Sigmoid colon (tissue), 6 donors: ENCODE measurements at regions not wholly inside any gene's neighbourhood (a gene's known extent, or its start where the extent isn't known, plus 50 kb on each side); places are given as distances from the start of the nearest gene placed in this dataset.
A peak's percentile ranks its signal among the peaks of the same experiment; 100 is the strongest.

Experiments
- DNase-seq: peaks from one replicate; pipeline ENCODE4 v3.0.0-alpha.2; 2019
- H3K27ac ChIP-seq, 4 donors: fragments of 200-600 bp; sonication (generic); one replicate each; pipeline ENCODE4 v1.5.1; 2016 to 2019; ENCODE audit warnings: mild to moderate bottlenecking in 1 of 4
- H3K27me3 ChIP-seq, 3 donors: fragments of 200-600 bp; sonication (generic); one replicate each; pipeline ENCODE4 v1.5.1; 2019; ENCODE audit warnings: mild to moderate bottlenecking in 1 of 3
- H3K36me3 ChIP-seq, 4 donors: fragments of 200-600 bp; sonication (generic); one replicate each; pipeline ENCODE4 v1.5.1; 2016 to 2019
- H3K4me1 ChIP-seq, 4 donors: fragments of 200-600 bp; sonication (generic); one replicate each; pipeline ENCODE4 v1.5.1; 2017 to 2019
- H3K4me3 ChIP-seq, 4 donors: fragments of 200-600 bp; sonication (generic); one replicate each; pipeline ENCODE4 v1.5.1; 2017 to 2019; ENCODE audit warnings: mild to moderate bottlenecking in 2 of 4, moderate library complexity in 1 of 4
- H3K9me3 ChIP-seq, 4 donors: fragments of 200-600 bp in 3 of 4; sonication (generic) in 3 of 4; one replicate each; pipeline versions ENCODE4 v1.5.1 to v1.6.1; 2013 to 2019
- CTCF ChIP-seq, 4 experiments: fragments of 450-650 bp in 3 of 4; fragments of 200-600 bp in 1 of 4; IDR thresholded peaks; one replicate each; pipeline ENCODE4 v1.5.1; 2016 to 2019; ENCODE audit warnings: antibody characterized with exemption in 4 of 4, mild to moderate bottlenecking in 3 of 4, moderate library complexity in 2 of 4
- EP300 ChIP-seq, 4 donors: sonication (generic); formaldehyde crosslinking; IDR thresholded peaks; one replicate each; pipeline ENCODE4 v1.6.1; 2017; ENCODE audit warnings: antibody characterized with exemption in 4 of 4
- POLR2A ChIP-seq, 2 donors: fragments of 450-650 bp; IDR thresholded peaks; one replicate each; pipeline ENCODE4 v1.6.1; 2016; ENCODE audit warnings: antibody characterized with exemption in 2 of 2, mild to moderate bottlenecking in 2 of 2, moderate library complexity in 2 of 2
- POLR2AphosphoS5 ChIP-seq, 4 donors: sonication (generic); formaldehyde crosslinking; IDR thresholded peaks; one replicate each; pipeline ENCODE4 v1.6.1; 2017; ENCODE audit warnings: antibody characterized with exemption in 4 of 4
- WGBS, 2 donors: extraction: QIAGEN DNeasy Blood & Tissue Kit; methylation state at CpG; one replicate each; pipeline ENCODE4 v1.1.7; 2013; 5-methylcytosine and 5-hydroxymethylcytosine counted together
- intact Hi-C: fragments of 100-400 bp; cut with DNase I; formaldehyde crosslinking; loops from one replicate; pipeline ENCODE4 v1.15.1; 2023
- donor health status: healthy with polysubstance abuse.
- donor health status: healthy.

- intact Hi-C loops, result no loop called here
- no peaks in the 10 kb centered on the region for H3K9me3 ChIP-seq
- no peaks in the 10 kb centered on the region for H3K27me3 ChIP-seq
- H3K36me3 ChIP-seq, result no peaks in the 10 kb centered on the region
- no peak for DNase-seq
- TF ChIP-seq POLR2AphosphoS5 (IDR thresholded peaks at IDR 0.05) (peak in 1 of 4 donors; percentile 41), POLR2A (IDR thresholded peaks at IDR 0.05) (no peak), EP300 (IDR thresholded peaks at IDR 0.05) (no peak), CTCF (IDR thresholded peaks at IDR 0.05) (no peak)
- peaks cover 0 to 43% (median 35%) of the 10 kb centered on the region in 4 donors for H3K4me1 ChIP-seq
- 52 to 81% methylated on average over 7 of the region's 7 CpGs for WGBS, 2 donors
- H3K27ac ChIP-seq, result peak overlapping the region; percentile 2 to 63 (median 32)
- H3K4me3 ChIP-seq, result peak overlapping the region in 2 of 4 donors; percentile 10 to 14
These were observed 69.0 kb upstream of the CD93 start for GRCh38 chr20:23155141-23155590.

GRCh38 chr20:23153696-23154341 is 67.7 kb upstream of the CD93 start:
- WGBS, 2 donors, result 78 to 95% methylated on average over 4 of the region's 4 CpGs
- no peaks in the 10 kb centered on the region for H3K27me3 ChIP-seq
- H3K4me3 ChIP-seq, result no peak overlapping the region
- peaks cover 0 to 31% (median 25%) of the 10 kb centered on the region in 4 donors for H3K4me1 ChIP-seq
- H3K27ac ChIP-seq, result peak overlapping the region in 1 of 4 donors; percentile 50
- no peak for DNase-seq
- no peaks in the 10 kb centered on the region for H3K36me3 ChIP-seq
- no peaks in the 10 kb centered on the region for H3K9me3 ChIP-seq
- intact Hi-C loops, result no loop called here
- TF ChIP-seq POLR2A (IDR thresholded peaks at IDR 0.05), result no peak
- no peak for TF ChIP-seq EP300 (IDR thresholded peaks at IDR 0.05)
- TF ChIP-seq POLR2AphosphoS5 (IDR thresholded peaks at IDR 0.05), result no peak
- no peak for TF ChIP-seq CTCF (IDR thresholded peaks at IDR 0.05)

- DNase-seq, result no peak
- intact Hi-C loops, result no loop called here
- TF ChIP-seq CTCF (IDR thresholded peaks at IDR 0.05) (no peak), POLR2A (IDR thresholded peaks at IDR 0.05) (no peak), POLR2AphosphoS5 (IDR thresholded peaks at IDR 0.05) (no peak), EP300 (IDR thresholded peaks at IDR 0.05) (no peak)
- WGBS, 2 donors, result 93 to 96% methylated on average over 3 of the region's 3 CpGs
- no peaks in the 10 kb centered on the region for H3K36me3 ChIP-seq
- no peak overlapping the region for H3K4me3 ChIP-seq
- peaks cover 0 to 31% (median 25%) of the 10 kb centered on the region in 4 donors for H3K4me1 ChIP-seq
- H3K27me3 ChIP-seq, result no peaks in the 10 kb centered on the region
- peak overlapping the region in 3 of 4 donors; percentile 22 to 50 (median 43) for H3K27ac ChIP-seq
- H3K9me3 ChIP-seq, result no peaks in the 10 kb centered on the region
These were observed 66.8 kb upstream of the CD93 start for GRCh38 chr20:23152902-23153301.

GRCh38 chr20:23152308-23152892 is 66.3 kb upstream of the CD93 start:
- peak; percentile 85 for DNase-seq
- WGBS, 2 donors, result 44 to 72% methylated on average over 9 of the region's 9 CpGs
- H3K4me1 ChIP-seq, result peaks cover 0 to 31% (median 25%) of the 10 kb centered on the region in 4 donors
- H3K36me3 ChIP-seq, result no peaks in the 10 kb centered on the region
- H3K27me3 ChIP-seq, result no peaks in the 10 kb centered on the region
- no peak overlapping the region for H3K4me3 ChIP-seq
- H3K27ac ChIP-seq, result peak overlapping the region; percentile 2 to 60 (median 32)
- intact Hi-C loops, result no loop called here
- H3K9me3 ChIP-seq, result no peaks in the 10 kb centered on the region
- TF ChIP-seq CTCF (IDR thresholded peaks at IDR 0.05) (no peak), EP300 (IDR thresholded peaks at IDR 0.05) (peak; percentile 20 to 91 (median 85)), POLR2AphosphoS5 (IDR thresholded peaks at IDR 0.05) (peak; percentile 31 to 79 (median 60))
